AG04450 (cell line): ENCODE measurements at regions not wholly inside any gene's neighbourhood (a gene's known extent, or its start where the extent isn't known, plus 50 kb on each side); places are given as distances from the start of the nearest gene placed in this dataset.

Source experiments
- CTCF ChIA-PET: fragments of 300-600, 350-600 bp; formaldehyde crosslinking; extraction: SDS; loops from one replicate; lab custom pipeline; 2022; ENCODE audit warnings: antibody characterized with exemption, inconsistent platforms; lab: Charles Lee
- POLR2A ChIA-PET: fragments of 350-600 bp; formaldehyde crosslinking; extraction: SDS; loops from one replicate; lab custom pipeline; 2021; ENCODE audit warnings: antibody characterized with exemption, inconsistent platforms; lab: Yijun Ruan, JAX
- DNase-seq: peaks from one replicate; pipeline ENCODE4 v3.0.0-alpha.2; 2011; ENCODE audit warnings: low read depth, low spot score
- H3K27ac ChIP-seq: one replicate; pipeline ENCODE4 v1.5.1; 2012; ENCODE audit warnings: low read depth, low read length, control low read depth
- H3K27me3 ChIP-seq: one replicate; pipeline ENCODE4 v1.6.0; 2012; ENCODE audit warnings: low read length; ENCODE audit not compliant: control insufficient read depth, insufficient read depth
- H3K4me3 ChIP-seq: 2 replicates; pipeline ENCODE4 v1.5.1; 2011; ENCODE audit warnings: mild to moderate bottlenecking, low read depth, low read length, control low read depth
- H3K9me3 ChIP-seq: 2 replicates; pipeline ENCODE4 v1.5.1; 2012; ENCODE audit warnings: low read length; ENCODE audit not compliant: control insufficient read depth, insufficient read depth
- TF ChIP-seq, protein P1 (sequence below): IDR thresholded peaks from 2 replicates; pipeline ENCODE4 v1.5.1; 2011; ENCODE audit warnings: low read depth, low read length, control low read depth, inconsistent platforms

DNA sequence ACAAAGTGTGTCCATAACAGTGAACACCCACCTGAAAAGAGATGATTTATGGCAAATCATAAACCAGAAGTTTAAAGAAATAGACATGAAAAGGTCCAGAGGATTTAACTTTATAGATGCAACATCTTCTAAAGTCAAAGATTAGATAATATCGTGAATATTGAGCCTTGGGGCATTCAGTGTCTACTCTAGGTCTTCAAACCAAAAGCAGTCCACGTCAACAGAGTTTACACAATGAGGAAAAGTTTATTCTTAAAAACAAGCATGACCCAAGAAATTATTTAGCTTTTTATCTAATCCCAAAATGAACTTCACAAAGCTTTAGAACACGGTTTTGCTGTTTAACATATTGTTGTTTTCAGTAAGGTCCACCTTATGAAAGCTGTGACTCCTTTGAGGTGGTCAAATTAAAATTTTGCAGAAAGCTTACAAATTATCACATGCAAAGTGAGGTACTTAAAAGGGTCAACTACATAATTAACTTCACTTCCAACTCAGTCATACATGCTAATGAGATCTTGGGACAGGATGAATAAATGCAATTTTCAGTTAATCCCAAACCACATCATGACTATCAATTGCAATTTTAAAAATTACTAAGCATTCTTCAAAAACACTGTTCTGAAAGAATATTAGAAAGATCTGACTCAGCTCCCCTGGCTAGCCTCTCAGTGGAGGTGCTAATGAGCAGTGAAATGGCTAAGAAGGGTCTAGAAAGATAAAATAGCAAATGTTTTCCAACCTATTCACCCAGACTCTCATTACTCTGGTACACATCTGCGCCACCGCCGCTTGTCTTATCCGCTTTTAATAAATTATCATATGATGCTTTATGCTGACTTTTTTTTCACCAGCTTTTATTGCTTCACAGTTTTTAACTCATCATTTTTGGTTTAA, 92.4 kb upstream of the WDR17 start:
- POLR2A ChIA-PET, result no interaction called here
- TF ChIP-seq, protein P1, sequence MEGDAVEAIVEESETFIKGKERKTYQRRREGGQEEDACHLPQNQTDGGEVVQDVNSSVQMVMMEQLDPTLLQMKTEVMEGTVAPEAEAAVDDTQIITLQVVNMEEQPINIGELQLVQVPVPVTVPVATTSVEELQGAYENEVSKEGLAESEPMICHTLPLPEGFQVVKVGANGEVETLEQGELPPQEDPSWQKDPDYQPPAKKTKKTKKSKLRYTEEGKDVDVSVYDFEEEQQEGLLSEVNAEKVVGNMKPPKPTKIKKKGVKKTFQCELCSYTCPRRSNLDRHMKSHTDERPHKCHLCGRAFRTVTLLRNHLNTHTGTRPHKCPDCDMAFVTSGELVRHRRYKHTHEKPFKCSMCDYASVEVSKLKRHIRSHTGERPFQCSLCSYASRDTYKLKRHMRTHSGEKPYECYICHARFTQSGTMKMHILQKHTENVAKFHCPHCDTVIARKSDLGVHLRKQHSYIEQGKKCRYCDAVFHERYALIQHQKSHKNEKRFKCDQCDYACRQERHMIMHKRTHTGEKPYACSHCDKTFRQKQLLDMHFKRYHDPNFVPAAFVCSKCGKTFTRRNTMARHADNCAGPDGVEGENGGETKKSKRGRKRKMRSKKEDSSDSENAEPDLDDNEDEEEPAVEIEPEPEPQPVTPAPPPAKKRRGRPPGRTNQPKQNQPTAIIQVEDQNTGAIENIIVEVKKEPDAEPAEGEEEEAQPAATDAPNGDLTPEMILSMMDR, result no peak
- CTCF ChIA-PET, result no interaction called here
- Histone ChIP-seq H3K27ac (no peak overlapping the region), H3K4me3 (no peak overlapping the region), H3K9me3 (no peaks in the 10 kb centered on the region), H3K27me3 (no peaks in the 10 kb centered on the region)
- DNase-seq, result no peak

DNA sequence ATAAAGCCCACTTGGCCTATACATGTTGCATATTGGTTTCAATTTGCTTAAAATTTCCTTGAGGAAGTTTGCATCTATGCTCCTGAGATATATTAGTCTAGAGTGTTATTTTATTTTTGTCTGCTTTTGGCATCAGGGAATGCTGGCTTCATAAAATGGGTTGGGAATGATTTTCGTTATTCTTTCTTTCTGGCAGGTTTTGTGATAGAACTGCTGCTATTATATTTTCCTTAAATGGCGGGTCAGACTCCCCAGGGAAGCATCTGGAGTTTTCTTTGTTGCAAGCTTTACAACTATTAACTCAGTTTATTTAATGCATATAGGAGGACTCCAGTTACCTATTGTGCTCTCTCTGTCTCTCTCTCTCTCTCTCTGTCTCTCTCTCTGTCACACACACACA, 82.0 kb upstream of the WDR17 start:
- ChIA-PET POLR2A (no interaction called here), CTCF (no interaction called here)
- Histone ChIP-seq H3K9me3 (no peaks in the 10 kb centered on the region), H3K27ac (no peak overlapping the region), H3K27me3 (no peaks in the 10 kb centered on the region), H3K4me3 (no peak overlapping the region)
- DNase-seq, result no peak
- TF ChIP-seq, protein P1, result no peak

DNA sequence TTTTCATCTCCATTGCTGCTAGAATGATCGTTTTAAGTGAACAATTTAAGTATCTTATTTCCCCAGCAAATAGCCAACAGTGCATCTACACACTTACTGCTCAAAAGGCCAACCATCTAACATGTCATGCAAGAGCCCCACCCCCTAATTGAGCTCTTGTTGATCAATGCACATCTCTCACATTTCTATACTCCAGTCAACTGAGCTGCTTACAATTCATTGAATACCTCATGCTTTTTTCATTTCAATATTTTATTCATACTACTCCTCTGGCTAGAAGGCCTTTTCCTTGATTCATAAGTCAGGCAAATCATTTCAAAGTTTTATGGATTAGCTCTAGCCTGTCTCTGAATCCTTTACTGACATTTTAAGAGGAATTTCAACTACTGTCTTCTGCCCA, 79.0 kb upstream of the WDR17 start:
- Histone ChIP-seq H3K27me3 (no peaks in the 10 kb centered on the region), H3K27ac (no peak overlapping the region), H3K4me3 (no peak overlapping the region), H3K9me3 (no peaks in the 10 kb centered on the region)
- POLR2A ChIA-PET, result no interaction called here
- TF ChIP-seq, protein P1, result no peak
- DNase-seq, result no peak
- CTCF ChIA-PET, result interaction anchor here (0.6 kb wide), 1 partner anchor 354 kb away, joined by 7 read pairs; no protein-coding TSS in a partner anchor

GRCh38 chr4:175988511-175988910, 77.1 kb upstream of the WDR17 start:
- H3K27ac ChIP-seq, result no peak overlapping the region
- DNase-seq, result no peak
- no peak overlapping the region for H3K4me3 ChIP-seq
- TF ChIP-seq, protein P1, result no peak
- H3K27me3 ChIP-seq, result no peaks in the 10 kb centered on the region
- POLR2A ChIA-PET, result no interaction called here
- CTCF ChIA-PET, result no interaction called here
- no peaks in the 10 kb centered on the region for H3K9me3 ChIP-seq

GRCh38 chr4:175996206-175996605, 69.4 kb upstream of the WDR17 start:
- Histone ChIP-seq H3K27me3 (peaks cover 5% of the 10 kb centered on the region), H3K27ac (no peak overlapping the region), H3K4me3 (no peak overlapping the region), H3K9me3 (no peaks in the 10 kb centered on the region)
- POLR2A ChIA-PET, result no interaction called here
- CTCF ChIA-PET, result interaction anchor here (1.0 kb wide), 1 partner anchor 49 kb away, joined by 3 read pairs; no protein-coding TSS in a partner anchor
- TF ChIP-seq, protein P1, result no peak
- DNase-seq, result no peak
